ENCODE measurements at regions not wholly inside any gene's neighbourhood (a gene's known extent, or its start where the extent isn't known, plus 50 kb on each side); places are given as distances from the start of the nearest gene placed in this dataset.
"Not testable (repeated sequence)": the region's sequence is repeated elsewhere in the genome, so short reads cannot be mapped to it uniquely, and the experiment has no call there.

DNA sequence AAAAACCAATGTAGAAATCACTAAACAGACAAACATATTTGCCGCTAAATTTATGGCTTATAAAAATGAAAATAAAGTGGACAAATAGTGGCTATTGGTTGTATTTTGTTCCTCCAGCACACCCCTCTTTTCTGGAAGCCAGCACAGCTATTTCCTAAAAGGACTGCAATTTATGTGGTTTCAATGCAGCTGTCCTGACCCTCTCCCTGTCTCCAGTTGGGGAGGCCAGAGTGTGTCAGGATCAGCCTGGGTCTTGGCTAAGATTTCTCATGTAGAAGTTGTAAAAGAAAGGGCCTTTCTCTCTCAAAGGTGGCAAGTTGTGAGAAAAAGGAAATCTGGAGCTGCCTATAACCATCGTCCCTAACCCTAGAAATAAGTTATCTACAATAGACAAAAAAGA, 165.6 kb downstream of the ALDH8A1 start:
- no peak for DNase-seq

DNA sequence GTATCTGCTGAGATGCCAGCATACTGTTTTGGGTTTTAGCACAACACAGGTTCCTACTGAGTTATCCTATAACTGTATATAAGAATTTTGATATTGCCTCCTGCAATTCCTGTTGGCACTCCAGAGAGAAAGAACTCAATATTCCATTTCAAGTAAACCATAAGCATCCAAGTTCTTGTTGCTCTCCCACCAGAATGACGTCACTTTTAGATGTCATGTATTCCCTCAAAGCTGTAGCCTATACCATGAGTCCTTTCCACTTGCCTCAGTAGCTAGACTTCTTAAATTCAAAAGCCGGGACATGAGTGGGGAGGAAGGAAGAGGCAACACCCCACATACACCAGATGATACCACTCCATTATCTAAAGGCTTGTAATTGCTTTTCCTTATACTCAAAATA, 171.5 kb downstream of the ALDH8A1 start:
- no peak for DNase-seq

DNA sequence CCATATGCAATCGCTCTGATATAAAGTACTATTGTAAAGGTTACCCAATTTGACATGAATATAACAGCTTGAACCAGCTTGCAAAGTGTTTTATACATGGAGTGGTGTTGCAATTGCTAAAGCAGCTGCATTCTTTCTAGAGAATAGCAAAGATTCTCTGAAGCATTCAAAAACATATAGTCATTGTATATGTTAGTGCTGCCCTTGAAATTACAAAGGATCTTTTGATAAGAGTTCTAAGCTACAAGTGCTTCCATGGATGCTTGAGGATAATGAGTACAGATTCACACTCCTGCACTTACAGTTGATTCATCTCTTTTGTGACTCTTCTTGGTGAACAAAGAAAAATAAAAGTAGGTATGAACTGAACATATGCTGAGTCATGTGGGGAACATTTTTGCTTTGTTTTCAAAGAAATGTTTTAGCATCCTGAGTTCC, 175.7 kb downstream of the ALDH8A1 start:
- no peak for DNase-seq

DNA sequence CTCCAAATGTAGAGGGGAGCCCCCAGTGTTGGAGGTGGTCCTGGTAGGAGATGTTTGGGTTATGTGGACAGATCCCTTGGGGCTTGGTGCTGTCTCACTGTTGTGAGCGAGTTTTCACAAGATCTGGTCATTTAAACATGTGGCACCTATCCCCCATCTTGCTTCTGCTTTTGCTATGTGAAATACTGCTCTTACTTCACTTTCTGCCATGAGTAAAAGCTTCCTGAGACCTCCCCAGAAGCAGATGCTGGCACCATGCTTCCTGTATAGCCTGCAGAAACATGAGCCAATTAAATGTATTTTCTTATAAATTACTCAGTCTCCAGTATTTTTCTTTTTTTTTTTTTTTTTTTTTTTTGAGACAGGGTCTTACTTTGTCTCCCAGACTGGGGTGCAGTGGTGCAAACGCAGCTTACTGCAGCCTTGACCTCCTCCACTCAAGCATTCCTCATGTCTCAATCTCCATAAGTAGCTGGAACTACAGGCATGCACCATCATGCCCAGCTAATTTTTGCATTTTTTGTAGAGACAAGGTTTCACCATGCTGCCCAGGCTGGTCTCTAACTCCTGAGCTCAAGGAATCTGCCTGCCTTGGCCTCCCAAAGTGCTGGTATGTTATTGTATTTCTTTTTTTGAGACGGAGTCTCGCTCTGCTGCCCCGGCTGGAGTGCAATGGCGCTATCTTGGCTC, 177.1 kb downstream of the ALDH8A1 start:
- DNase-seq, result no peak

DNA sequence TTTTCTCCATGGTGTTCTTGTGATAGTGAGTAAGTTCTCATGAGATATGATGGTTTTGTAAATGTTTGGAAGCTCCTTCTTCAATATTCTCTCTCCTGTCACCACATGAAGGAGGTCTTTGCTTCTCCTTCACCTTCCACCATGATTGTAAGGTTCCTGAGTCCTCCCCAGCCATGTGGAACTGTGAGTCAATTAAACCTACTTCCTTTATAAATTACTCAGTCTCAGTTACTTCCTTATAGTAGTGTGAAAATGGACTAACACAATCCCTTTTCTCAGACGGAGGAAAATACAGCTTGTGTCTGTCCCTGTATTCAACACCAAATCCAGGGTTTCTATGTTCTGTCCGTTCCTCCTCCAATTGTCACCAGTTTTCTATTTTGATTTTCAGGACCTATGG, 181.0 kb downstream of the ALDH8A1 start:
- no peak for DNase-seq

DNA sequence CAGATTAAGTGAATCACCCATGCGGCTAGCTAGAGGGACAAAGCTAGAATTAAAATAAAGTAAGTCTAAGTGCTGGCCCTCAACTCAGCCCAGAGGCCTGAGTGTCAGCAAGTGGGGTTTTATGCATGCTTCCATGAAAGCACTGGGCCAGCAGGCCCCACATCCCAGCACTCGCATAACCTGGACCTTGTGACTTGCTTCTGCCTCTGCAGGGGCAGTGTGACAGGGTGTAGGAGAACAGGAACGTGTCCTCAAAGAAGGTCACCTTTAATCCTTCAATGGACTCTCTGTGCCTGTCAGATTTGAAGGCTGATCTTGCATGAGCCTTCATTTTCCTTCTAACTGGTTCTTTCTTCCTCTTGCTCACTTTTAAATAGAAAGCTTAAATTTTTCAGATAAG, 183.4 kb downstream of the ALDH8A1 start:
- no peak for DNase-seq

DNA sequence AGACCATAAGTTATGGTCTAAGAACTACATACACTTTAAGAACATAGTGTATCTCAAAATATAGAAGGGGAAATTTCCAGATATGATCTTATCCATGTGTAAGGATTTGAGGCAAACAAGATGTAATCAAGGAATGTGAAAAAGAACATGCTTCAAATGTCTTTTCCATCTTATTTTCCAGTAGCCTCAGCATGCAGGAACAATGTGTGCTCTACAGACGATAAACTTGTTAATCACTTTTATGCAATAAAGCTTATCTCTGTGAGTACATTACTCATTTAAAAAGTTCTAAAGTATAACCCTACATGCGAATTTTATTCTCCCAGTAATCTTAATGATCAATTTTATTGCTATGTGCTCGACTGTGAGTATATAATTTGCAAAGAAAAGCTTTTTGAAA, 185.2 kb downstream of the ALDH8A1 start:
- DNase-seq, result no peak

DNA sequence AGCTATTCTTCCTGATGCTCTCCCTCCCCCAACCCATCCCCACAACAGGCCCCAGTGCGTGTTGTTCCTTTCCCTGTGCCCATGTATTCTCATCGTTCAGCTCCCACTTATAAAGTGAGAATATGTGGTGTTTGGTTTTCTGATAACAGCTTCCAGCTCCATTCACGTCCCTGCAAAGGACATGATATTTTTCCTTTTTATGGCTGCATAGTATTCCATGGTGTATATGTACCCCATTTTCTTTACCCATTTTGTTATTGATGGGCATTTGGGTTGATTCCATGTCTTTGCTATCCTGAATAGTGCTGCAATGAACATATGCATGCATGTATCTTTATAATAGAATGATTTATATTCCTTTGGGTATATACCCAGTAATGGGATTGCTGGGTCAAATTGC, 186.3 kb downstream of the ALDH8A1 start:
- not testable (repeated sequence) for DNase-seq

DNA sequence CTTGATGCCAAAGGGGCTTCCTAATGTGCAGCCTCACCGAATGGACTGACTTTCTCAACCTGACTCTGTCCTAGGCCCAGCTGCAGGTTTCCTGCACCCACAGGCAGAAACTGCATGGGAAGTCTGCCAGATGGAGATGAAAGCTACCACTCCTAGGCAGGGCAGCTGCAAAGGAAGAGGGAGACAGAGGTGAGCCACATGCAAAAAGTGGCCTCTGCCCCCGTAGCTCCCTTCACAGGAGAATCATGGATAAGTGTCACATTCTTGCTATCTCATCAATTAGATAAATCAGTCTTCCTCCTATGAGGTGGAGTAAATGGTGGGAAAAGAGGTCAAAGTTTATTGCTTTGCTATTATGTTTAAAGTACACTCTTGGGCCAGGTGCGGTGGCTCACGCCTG, 191.3 kb downstream of the ALDH8A1 start:
- no peak for DNase-seq

DNA sequence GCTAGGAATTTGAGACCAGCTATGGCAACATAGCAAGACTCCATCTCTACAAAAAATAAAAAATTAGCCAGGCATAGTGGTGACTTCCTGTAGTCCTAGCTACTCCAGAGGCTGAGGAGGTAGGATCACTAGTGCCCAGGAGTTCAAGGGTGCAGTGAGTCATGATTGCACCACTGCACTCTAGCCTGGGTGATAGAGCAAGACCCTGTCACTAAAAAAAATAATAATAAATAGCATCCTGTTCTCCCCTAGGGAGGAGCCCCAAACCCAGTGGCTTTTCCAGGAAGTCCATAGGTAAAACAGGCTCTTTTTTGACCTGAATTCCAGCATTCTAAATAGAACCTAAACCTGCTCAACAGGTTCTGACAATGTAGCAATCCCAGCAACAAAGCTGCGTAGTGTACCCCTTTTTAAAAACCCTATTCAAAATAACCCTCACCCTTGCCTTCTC, 192.0 kb downstream of the ALDH8A1 start:
- no peak for DNase-seq

DNA sequence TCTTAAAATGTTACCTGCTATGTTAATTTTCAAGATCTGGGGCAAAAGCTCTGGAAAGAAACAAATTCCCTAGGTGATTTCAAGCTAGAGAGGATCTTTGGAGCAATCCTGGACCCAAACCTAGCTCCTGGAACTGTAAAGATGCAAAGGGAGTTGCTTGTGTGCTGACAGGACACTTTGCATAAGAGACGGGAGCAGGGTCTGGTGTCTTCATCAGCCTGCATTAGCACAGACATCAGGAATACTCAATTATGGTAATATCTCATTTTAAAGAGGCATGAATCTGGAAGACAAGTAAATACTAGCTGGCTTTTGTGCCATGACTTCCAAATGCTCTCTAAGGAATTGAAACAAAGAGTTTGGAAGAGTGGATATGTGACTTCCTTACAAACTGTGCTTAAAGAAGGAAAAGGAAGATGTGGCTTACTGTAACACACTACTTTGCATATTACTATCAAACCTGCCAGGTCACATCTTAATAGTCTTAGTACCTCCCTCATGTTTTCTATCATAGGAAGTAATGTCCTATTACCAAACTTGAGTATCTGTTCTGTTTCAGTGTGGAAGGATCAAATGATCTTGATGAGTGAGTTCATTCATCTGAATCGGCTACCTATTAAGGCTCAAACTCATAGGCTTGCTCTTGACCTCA, 193.4 kb downstream of the ALDH8A1 start:
- no peak for DNase-seq

DNA sequence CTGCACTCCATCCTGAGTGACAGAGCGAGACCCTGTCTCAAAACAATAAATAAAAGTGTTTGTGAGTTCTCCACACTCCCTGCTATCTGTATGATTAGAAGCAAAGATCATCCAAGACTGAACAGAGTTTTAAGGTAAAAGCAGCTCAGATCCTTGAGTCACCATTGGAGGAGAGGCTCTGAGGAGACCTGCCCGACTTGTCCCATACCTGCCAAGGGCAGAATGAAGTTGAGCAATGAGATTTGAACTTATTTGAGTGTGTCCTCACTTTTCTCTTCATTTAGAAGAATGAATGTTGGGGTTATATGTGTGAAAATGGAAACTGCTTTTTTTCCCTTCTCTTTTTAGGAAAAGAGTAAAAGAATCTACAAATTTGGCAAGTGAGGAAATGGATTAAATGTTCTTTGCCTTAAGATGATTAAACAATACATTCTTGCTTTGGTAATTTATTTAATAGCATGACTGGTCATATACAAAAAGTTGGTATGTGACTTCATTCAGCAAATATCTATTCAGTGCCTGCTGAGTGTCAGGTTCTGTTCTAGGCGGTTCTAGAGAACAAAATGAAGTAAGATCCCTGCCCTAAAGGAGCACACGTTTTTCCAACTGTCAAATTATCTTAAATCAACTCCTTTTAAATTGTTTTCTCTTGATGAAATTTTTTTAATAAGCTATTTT, 195.7 kb downstream of the ALDH8A1 start:
- no peak for DNase-seq

DNA sequence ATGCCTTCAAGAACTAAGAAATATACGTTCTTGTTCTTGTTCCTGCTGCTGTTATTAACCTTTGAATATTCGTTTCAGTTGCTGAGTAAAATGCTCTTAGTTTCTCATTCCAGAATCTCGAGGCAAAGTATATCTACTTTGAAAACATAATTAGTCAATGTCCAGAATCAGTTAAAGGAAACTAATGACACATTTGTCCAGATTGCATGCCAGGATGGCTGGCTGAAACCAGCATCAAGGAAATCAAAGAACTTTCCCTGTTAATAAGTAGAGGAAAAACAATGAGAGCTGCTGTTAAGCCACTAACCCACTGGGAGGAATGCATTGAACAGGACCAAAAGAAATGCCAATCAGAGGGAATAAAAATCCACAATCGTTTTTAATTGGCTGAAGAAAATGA, 196.9 kb downstream of the ALDH8A1 start:
- no peak for DNase-seq

DNA sequence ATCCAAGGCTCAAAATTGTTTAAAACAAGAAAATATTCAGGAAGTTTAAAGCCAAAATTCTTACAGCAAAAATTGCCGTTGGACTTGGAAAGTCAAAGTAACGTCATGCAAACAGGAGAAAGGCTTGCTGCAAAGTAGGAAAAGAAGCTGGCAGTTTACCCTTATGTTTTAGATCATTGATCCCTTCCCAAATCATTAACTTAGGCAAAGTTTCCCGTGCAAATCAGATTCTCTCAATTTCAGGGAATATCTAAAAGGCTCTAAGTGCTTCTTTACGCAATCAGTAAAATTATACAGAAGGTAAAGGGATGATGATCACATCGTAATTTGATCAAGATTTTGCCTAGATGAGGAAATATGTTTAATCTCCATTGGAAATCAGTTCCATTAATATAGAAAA, 197.5 kb downstream of the ALDH8A1 start:
- no peak for DNase-seq

DNA sequence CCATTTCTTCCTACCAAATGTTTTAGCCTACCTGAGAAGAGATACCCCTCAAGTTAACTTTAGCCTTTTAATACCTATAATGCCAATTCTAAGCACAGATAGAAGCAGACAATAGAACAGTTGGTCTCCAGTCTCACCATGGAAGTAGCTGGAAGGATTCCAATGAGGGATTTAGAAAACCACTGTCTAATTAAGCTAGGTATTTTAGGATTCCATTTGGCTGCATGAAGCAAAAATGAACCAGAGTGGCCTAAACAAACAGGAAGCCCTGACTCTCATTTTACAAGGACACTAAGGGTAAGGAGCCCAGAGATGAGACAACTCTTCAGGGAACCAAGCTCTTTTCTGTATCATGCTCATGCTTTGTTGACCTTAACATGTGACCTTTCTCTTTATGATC, 199.2 kb downstream of the ALDH8A1 start:
- no peak for DNase-seq

DNA sequence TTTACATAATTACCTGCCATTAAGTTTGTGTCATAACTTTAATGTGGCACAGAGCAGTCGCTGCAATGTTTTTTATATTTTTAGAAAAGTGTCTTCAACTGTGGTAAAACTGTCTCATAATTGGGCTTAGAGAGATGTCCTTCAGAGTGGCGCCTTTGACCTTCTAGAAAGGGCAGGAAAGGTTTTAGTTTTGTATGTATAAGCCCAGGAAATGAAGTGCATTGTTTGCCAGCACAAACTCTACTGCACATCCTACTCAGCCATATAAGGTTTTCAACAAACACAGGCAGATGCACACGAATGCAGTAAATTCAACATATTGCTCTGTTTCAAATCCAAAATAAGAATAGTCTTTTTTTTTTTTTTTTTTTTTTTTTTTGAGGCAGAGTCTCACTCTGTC, 201.4 kb downstream of the ALDH8A1 start:
- no peak for DNase-seq

DNA sequence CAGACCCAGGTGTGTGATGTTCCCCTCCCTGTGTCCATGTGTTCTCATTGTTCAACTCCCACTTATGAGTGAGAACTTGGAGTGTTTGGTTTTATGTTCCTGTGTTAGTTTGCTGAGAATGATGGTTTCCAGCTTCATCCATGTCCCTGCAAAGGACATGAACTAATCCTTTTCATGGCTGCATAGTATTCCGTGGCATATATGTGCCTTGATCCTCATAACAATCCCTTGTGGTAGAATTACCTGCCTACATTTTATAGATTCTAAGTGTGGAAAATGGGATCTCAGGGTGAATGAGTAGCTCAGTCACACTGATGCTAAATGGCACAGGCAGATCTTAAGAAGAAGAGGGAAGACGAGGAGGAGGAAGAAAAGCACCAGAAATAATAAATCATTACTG, 202.7 kb downstream of the ALDH8A1 start:
- DNase-seq, result not testable (repeated sequence)

DNA sequence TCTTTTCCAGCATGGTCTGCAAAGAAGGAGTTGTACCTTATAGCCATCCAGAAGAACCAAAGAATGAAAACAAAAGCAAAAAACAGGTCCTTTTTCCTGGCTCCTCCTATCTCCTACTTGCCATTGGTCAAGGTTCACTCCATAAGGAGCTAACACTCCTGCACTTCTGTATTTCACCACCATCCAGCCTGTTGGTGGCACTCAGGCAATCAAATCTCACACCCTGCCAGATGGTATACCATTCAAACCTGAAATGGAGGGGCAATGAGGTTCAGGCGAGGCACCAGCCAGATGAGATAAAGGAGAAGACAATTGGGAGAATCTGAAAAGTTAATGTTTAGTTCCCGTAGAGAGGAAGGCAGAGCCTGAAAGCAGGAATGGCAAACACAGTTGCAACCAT, 203.8 kb downstream of the ALDH8A1 start:
- no peak for DNase-seq

DNA sequence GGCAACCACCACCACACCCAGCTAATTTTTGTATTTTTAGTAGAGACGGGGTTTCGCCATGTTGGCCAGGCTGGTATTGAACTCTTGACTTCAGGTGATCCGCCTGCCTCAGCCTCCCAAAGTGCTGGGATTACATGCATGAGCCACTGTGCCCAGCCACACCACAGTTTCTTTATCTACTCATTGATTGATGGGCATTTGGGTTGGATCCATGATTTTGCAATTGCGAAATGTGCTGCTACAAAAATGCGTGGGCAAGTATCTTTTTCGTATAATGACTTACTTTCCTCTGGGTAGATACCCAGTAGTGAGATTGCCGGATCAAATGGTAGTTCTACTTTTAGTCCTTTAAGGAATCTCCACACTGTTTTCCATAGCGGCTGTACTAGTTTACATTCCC, 204.7 kb downstream of the ALDH8A1 start:
- not testable (repeated sequence) for DNase-seq

DNA sequence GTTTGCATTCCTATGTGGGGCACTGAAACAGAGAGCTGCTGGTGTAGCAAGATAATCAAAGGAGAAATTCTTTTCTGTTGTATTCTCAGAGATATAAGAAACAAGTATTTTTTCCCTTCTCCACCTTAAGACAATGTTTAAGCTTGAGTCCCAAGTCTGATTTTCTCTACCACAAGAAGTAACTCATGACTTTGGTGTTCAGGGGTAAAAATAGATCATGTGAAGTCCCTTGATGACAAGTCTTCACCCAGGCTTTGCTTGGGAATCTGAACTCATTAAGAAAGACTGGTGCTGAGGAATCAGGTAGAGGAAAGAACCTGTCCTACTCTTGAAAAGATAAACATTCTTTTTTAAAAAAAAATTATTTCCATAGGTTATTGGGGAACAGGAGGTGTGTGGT, 205.6 kb downstream of the ALDH8A1 start:
- no peak for DNase-seq

DNA sequence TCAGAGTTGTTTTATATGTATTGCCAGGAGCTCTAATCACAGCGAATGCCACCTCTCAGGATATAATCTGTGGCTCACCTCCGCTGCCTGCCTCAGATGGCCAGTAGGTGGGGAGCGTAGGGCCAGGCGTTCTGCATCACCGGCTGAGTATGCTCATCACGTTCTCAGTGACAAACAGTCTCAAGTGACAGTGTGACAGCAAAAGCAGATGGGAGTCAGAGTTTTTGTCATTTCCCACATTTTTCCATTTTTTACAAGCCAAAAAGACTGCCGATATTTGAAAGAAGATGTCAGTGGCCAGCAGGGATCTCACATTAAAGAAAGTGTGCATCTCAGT, 208.7 kb downstream of the ALDH8A1 start:
- DNase-seq, result no peak

DNA sequence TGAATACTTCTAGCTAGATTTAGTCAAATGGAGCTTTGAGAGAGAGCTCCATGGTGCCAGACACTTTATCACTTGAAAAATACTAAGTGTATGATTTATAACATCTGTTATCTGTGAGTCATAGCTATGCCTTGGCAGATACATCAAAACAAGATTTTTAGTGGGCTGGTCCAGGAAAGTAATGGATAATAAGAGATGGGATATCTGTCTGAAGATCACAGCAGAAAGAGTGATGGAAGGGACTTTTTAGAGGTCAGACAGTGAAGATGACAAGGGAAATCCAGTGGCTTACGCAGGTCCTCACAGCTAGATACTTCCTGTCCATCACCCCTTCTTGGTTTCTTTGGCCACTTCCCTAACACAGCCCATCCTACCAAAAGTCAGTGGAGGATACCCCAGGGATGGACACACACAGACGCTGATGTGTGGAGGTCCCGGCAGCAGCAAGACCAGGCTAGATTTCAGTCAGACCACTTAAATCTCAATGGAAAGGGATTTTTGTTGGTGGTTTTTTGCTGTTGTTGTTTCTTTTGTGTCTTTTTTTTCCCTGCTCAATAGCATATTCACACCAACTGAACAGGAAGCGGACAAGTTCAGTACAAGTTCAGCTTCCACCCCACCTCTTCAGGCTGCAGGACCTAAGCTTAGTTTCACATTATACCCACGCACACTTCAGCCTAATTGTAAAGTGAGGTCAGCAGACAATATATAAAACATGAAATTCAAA, 209.3 kb downstream of the ALDH8A1 start:
- no peak for DNase-seq

DNA sequence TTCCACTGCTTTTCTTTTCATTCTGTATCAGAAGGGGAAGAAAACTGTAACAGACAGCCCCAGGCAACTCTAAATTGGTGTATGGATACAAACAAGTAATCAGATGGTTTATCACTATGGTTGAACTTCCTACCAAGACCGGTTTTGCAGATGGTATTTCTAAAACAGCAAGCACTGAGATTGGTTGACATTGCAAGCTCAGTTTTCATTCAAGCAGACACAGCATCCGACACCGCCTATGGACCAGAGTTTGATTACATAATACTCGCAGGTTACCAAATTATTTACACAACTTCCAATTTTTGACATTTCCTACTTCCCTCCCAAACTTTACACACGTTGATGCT, 209.9 kb downstream of the ALDH8A1 start:
- DNase-seq, result no peak

All from stimulated activated CD4-positive, alpha-beta T cell treated with anti-CD3 and anti-CD28 coated beads, Interleukin-1b, Interleukin-23, amount 100 ng/mL, for 48 hours (primary cell).